K562 (cell line): ENCODE measurements at regions not wholly inside any gene's neighbourhood (a gene's known extent, or its start where the extent isn't known, plus 50 kb on each side); places are given as distances from the start of the nearest gene placed in this dataset.

Source experiments
- ATAC-seq: fragments of 200-7000 bp; cut with Tn5 transposase; 3 replicates; pipeline ENCODE4 v1.9.1; 2020; ENCODE audit warnings: moderate library complexity
- BruUV-seq: library from RNA; stranded (reverse); fragments of 400-500 nt; replicated peaks from 2 replicates; lab custom pipeline; 2021; lab: Mats Ljungman, UMichigan
- CTCF ChIA-PET: fragments of 300-600 bp; formaldehyde crosslinking; extraction: SDS; loops from one replicate; lab custom pipeline; 2021; ENCODE audit warnings: low intra/inter-chr PET ratio; lab: Yijun Ruan, JAX
- POLR2A ChIA-PET: fragments of 300-600, 350-650 bp; sonication (Branson Sonifier 250); formaldehyde crosslinking; extraction: SDS; loops from one replicate; lab custom pipeline; 2021; ENCODE audit warnings: antibody characterized with exemption, inconsistent platforms; lab: Yijun Ruan, JAX
- DNase-seq, 4 experiments: peaks; one replicate each; pipeline versions ENCODE4 v3.0.0 to v3.0.0-alpha.2; 2011 to 2018; ENCODE audit warnings: low spot score in 3 of 4, mixed read lengths in 3 of 4; ENCODE audit errors: extremely low read depth in 1 of 4
- FAIRE-seq: peaks from 2 replicates; lab custom pipeline; 2011; peaks lifted over from hg19 to GRCh38; lab: Jason Lieb, UNC
- H2AFZ ChIP-seq: 2 replicates; pipeline ENCODE4 v1.6.0; 2011; ENCODE audit warnings: low read depth, low read length, control low read depth, inconsistent platforms
- H3K27ac ChIP-seq: fragments of 200-600 bp; 3 replicates; pipeline ENCODE4 v1.8.0; 2011; ENCODE audit warnings: low read depth, mild to moderate bottlenecking, control low read depth, inconsistent platforms, low read length, moderate library complexity, mixed read lengths; ENCODE audit errors: extremely low read depth
- H3K27me3 ChIP-seq, 2 experiments: fragments of 300-600 bp in 1 of 2; 2 replicates in 1 of 2; 3 replicates in 1 of 2; pipeline versions ENCODE4 v1.6.0 to v1.8.0; 2011; ENCODE audit warnings: inconsistent platforms in 2 of 2, low read length in 2 of 2, mild to moderate bottlenecking in 1 of 2, mixed read lengths in 1 of 2, moderate library complexity in 1 of 2; ENCODE audit not compliant: control insufficient read depth in 2 of 2, insufficient read depth in 2 of 2
- H3K36me3 ChIP-seq: fragments of 300-600 bp; 3 replicates; pipeline ENCODE4 v1.8.0; 2011; ENCODE audit warnings: mild to moderate bottlenecking, low read length, inconsistent platforms; ENCODE audit not compliant: control insufficient read depth, insufficient read depth
- H3K4me1 ChIP-seq, 2 experiments: fragments of 200-600 bp in 1 of 2; replicated peaks in 1 of 2; 2 replicates in 1 of 2; 3 replicates in 1 of 2; pipeline versions ENCODE4 v1.5.1 to v1.8.0; 2011; ENCODE audit warnings: inconsistent platforms in 2 of 2, low read length in 2 of 2, mild to moderate bottlenecking in 1 of 2, mixed read lengths in 1 of 2, moderate library complexity in 1 of 2; ENCODE audit not compliant: control insufficient read depth in 2 of 2, insufficient read depth in 2 of 2
- H3K4me2 ChIP-seq: 2 replicates; pipeline ENCODE4 v1.6.1; 2011; ENCODE audit warnings: low read length, control low read depth, inconsistent platforms, mixed read lengths; ENCODE audit not compliant: insufficient read depth
- H3K4me3 ChIP-seq: fragments of 200-600 bp; sonication (generic), shearing (Covaris generic); 2 replicates; pipeline ENCODE4 v1.5.1; 2016; ENCODE audit warnings: control low read depth, inconsistent platforms
- H3K79me2 ChIP-seq: fragments of 200-600 bp; 3 replicates; pipeline ENCODE4 v1.8.0; 2011; ENCODE audit warnings: low read length, inconsistent platforms; ENCODE audit not compliant: control insufficient read depth, insufficient read depth
- H3K9ac ChIP-seq, 2 experiments: 2 replicates each; pipeline versions ENCODE4 v1.6.0 to v1.6.1; 2011; ENCODE audit warnings: low read depth in 2 of 2, low read length in 2 of 2, control low read depth in 1 of 2, inconsistent platforms in 1 of 2, mild to moderate bottlenecking in 1 of 2, mixed read lengths in 1 of 2; ENCODE audit not compliant: insufficient read depth in 1 of 2
- H3K9me1 ChIP-seq: one replicate; pipeline ENCODE4 v1.6.0; 2011; ENCODE audit warnings: inconsistent platforms, mild to moderate bottlenecking, low read length, moderate library complexity; ENCODE audit not compliant: control insufficient read depth, insufficient read depth
- H3K9me3 ChIP-seq: replicated peaks from 2 replicates; pipeline ENCODE4 v1.5.1; 2011; ENCODE audit warnings: low read depth, low read length, inconsistent platforms; ENCODE audit not compliant: control insufficient read depth, insufficient read depth
- H4K20me1 ChIP-seq: replicated peaks from 2 replicates; pipeline ENCODE4 v1.6.1; 2011; ENCODE audit warnings: low read length, inconsistent platforms, mixed read lengths; ENCODE audit not compliant: control insufficient read depth, insufficient read depth
- CEBPG ChIP-seq, 3 experiments: fragments of 200-800 bp in 1 of 3; sonication (Bioruptor generic) in 1 of 3; sonication (generic) in 1 of 3; formaldehyde crosslinking in 1 of 3; IDR thresholded peaks in 2 of 3; conservative IDR thresholded peaks in 1 of 3; 2 replicates each; pipeline versions ENCODE4 v1.6.1 to v1.8.0; 2016 to 2022; ENCODE audit warnings: missing compliant biosample characterization in 2 of 3, missing genetic modification characterization in 2 of 3, mild to moderate bottlenecking in 1 of 3, missing genetic modification reagents in 1 of 3
- E2F1 ChIP-seq: sonication (generic); formaldehyde crosslinking; IDR thresholded peaks from 2 replicates; pipeline ENCODE4 v1.8.1; 2023; ENCODE audit warnings: mild to moderate bottlenecking, missing genetic modification reagents, moderate library complexity
- GTF3C2 ChIP-seq: IDR thresholded peaks from 3 replicates; pipeline ENCODE4 v1.6.1; 2011; ENCODE audit warnings: borderline replicate concordance, mild to moderate bottlenecking, moderate library complexity; ENCODE audit not compliant: insufficient read length; ENCODE audit errors: extremely low read depth
- HIVEP1 ChIP-seq: fragments of 250-450 bp; sonication (Bioruptor Pico); IDR thresholded peaks from 2 replicates; pipeline ENCODE4 v1.4.0; 2020; ENCODE audit warnings: mild to moderate bottlenecking
- ILF3 ChIP-seq: fragments of 450-650 bp; IDR thresholded peaks from 2 replicates; pipeline ENCODE4 v1.6.1; 2018; ENCODE audit warnings: antibody characterized with exemption, mild to moderate bottlenecking, moderate library complexity, borderline replicate concordance
- NR1H2 ChIP-seq: sonication (generic); formaldehyde crosslinking; IDR thresholded peaks from 2 replicates; pipeline ENCODE4 v1.4.0; 2020; ENCODE audit warnings: mild to moderate bottlenecking, missing genetic modification reagents
- RAD51 ChIP-seq: fragments of 450-650 bp; IDR thresholded peaks from 2 replicates; pipeline ENCODE4 v1.7.1; 2016; ENCODE audit warnings: low read depth, mild to moderate bottlenecking, borderline replicate concordance
- TCFL5 ChIP-seq: fragments of 250-450 bp; sonication (Bioruptor Pico); conservative IDR thresholded peaks from 2 replicates; pipeline ENCODE4 v1.6.1; 2021; ENCODE audit warnings: mild to moderate bottlenecking, moderate library complexity, matching md5 sums
- ZBTB2 ChIP-seq: fragments of 450-650 bp; IDR thresholded peaks from 2 replicates; pipeline ENCODE4 v1.6.1; 2016; ENCODE audit warnings: antibody characterized with exemption
- ZNF79 ChIP-seq: fragments of 250-450 bp; sonication (Bioruptor Pico); IDR thresholded peaks from 2 replicates; pipeline ENCODE4 v1.4.0; 2020; ENCODE audit warnings: low read depth, mild to moderate bottlenecking, moderate library complexity
- WGBS: fragments of 100-300 bp; shearing (Covaris generic); methylation state at CpG from one replicate; pipeline ENCODE4 v1.1.6; 2016; ENCODE audit warnings: low coverage, mixed read lengths; ENCODE audit not compliant: insufficient coverage; ENCODE audit errors: missing lambda C conversion rate; 5-methylcytosine and 5-hydroxymethylcytosine counted together
- in situ Hi-C: fragments of 300-500 bp; cut with MboI; formaldehyde crosslinking; loops from 4 replicates; pipeline ENCODE4 v1.15.0; 2018; ENCODE audit warnings: inconsistent platforms, mixed read lengths
- intact Hi-C: fragments of 100-400 bp; cut with micrococcal nuclease; formaldehyde crosslinking; loops from 2 replicates; pipeline ENCODE4 v1.14.2; 2022

- DNase-seq (no peak), ATAC-seq (no peak), FAIRE-seq (no peak)
- WGBS, result 4% methylated on average over 12 of the region's 12 CpGs
- Histone ChIP-seq H3K79me2 (no peaks in the 10 kb centered on the region), H3K9me1 (no peaks in the 10 kb centered on the region), H3K4me3 (no peak overlapping the region), H4K20me1 (peaks cover 16% of the 10 kb centered on the region), H3K36me3 (no peaks in the 10 kb centered on the region), H3K9me3 (no peaks in the 10 kb centered on the region), H3K27me3 (peaks cover 84 to 93% of the 10 kb centered on the region in 2 experiments), H3K27ac (no peak overlapping the region), H3K4me1 (peaks cover 0 to 31% of the 10 kb centered on the region in 2 experiments; a peak in 2 of 5 replicates), H3K9ac (peak overlapping the region in 1 of 2 experiments; percentile 34; a peak in 1 of 4 replicates), H2AFZ (no peak overlapping the region), H3K4me2 (no peak overlapping the region)
- TF ChIP-seq CEBPG (CRISPR knock-in tag; IDR thresholded peaks at IDR 0.05) (no peak), CEBPG (tag; conservative IDR thresholded peaks at IDR 0.05 in 1 of 2, IDR thresholded peaks at IDR 0.05 in 1 of 2) (no peak), RAD51 (no peak), GTF3C2 (no peak), E2F1 (CRISPR knock-in tag) (no peak), ZNF79 (CRISPR knock-in tag) (no peak), HIVEP1 (CRISPR knock-in tag) (no peak), ZBTB2 (no peak), TCFL5 (no peak), NR1H2 (CRISPR knock-in tag) (no peak), ILF3 (no peak)
- in situ Hi-C loops, result no loop called here
- intact Hi-C loops, result no loop called here
- BruUV-seq, result no TSS peak
- CTCF ChIA-PET, result no interaction called here
- POLR2A ChIA-PET, result interaction anchor here (0.8 to 11.6 kb wide), 3 partner anchors 9 to 19 kb away, joined by 3 to 127 read pairs (median 7); no protein-coding TSS in a partner anchor
These were observed 73.4 kb upstream of the INSIG1 start for GRCh38 chr7:155224116-155224811.
